AG04450 (cell line): ENCODE measurements at regions not wholly inside any gene's neighbourhood (a gene's known extent, or its start where the extent isn't known, plus 50 kb on each side); places are given as distances from the start of the nearest gene placed in this dataset.

ENCODE experiments used
- CTCF ChIA-PET: fragments of 300-600, 350-600 bp; formaldehyde crosslinking; extraction: SDS; loops from one replicate; lab custom pipeline; 2022; ENCODE audit warnings: antibody characterized with exemption, inconsistent platforms; lab: Charles Lee
- POLR2A ChIA-PET: fragments of 350-600 bp; formaldehyde crosslinking; extraction: SDS; loops from one replicate; lab custom pipeline; 2021; ENCODE audit warnings: antibody characterized with exemption, inconsistent platforms; lab: Yijun Ruan, JAX
- DNase-seq: peaks from one replicate; pipeline ENCODE4 v3.0.0-alpha.2; 2011; ENCODE audit warnings: low read depth, low spot score
- H3K27ac ChIP-seq: one replicate; pipeline ENCODE4 v1.5.1; 2012; ENCODE audit warnings: low read depth, low read length, control low read depth
- H3K27me3 ChIP-seq: one replicate; pipeline ENCODE4 v1.6.0; 2012; ENCODE audit warnings: low read length; ENCODE audit not compliant: control insufficient read depth, insufficient read depth
- H3K4me3 ChIP-seq: 2 replicates; pipeline ENCODE4 v1.5.1; 2011; ENCODE audit warnings: mild to moderate bottlenecking, low read depth, low read length, control low read depth
- H3K9me3 ChIP-seq: 2 replicates; pipeline ENCODE4 v1.5.1; 2012; ENCODE audit warnings: low read length; ENCODE audit not compliant: control insufficient read depth, insufficient read depth
- TF ChIP-seq, protein P1 (sequence below): IDR thresholded peaks from 2 replicates; pipeline ENCODE4 v1.5.1; 2011; ENCODE audit warnings: low read depth, low read length, control low read depth, inconsistent platforms

DNA sequence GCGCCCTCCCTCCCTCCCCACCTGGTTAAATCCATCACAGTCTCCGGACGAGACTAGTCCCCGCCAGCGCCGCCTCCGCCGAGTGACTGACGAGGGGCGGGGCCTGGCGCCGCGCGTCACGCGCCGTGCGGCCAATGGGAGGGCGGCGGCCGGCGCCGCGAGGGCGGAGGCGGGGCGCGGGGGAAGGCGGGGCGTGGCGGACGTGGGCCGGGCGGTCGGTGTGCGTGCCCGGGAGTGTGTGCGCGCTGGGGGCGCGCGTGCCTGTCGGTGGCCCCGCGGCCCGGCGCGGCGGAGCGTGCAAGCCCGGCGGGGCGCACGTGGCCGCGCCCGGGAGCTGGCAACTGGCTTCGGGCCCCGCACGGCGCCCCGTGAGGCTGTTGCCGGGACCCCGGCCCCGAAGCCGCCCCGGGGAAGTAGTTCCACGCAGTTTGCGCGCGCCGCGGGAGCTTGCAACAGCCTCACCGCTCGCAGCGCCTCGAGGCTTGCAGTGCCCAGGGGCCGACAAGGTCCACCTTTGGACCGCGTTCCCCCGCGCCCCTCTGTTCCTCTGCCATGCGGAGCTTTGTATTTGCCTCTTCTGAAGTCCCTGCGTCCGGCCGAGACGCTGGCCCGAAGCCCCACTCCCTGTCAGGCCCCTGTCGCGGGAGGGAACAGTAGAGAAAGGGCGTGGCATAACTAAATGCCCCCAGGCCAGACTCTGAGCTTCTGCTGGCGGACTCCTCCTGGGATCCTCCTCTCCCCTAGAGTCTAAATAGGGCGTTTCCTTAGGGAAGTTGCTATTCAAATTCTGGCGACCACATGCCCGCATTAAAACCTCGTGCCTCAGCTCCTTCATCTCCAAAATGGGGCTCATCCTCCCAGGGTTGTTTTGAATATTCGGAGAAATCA lies 400.9 kb downstream of the SHQ1 start:
- H3K27me3 ChIP-seq = peaks cover 11% of the 10 kb centered on the region
- peak; percentile 47 for DNase-seq
- POLR2A ChIA-PET = interaction anchor here (0.6 to 1.1 kb wide), 3 partner anchors 40 to 255 kb away, joined by 3 to 9 read pairs (median 4); no protein-coding TSS in a partner anchor
- no peak overlapping the region for H3K27ac ChIP-seq
- H3K9me3 ChIP-seq = peaks cover 4% of the 10 kb centered on the region; the same call in 1 of the 2 replicates
- TF ChIP-seq, protein P1, sequence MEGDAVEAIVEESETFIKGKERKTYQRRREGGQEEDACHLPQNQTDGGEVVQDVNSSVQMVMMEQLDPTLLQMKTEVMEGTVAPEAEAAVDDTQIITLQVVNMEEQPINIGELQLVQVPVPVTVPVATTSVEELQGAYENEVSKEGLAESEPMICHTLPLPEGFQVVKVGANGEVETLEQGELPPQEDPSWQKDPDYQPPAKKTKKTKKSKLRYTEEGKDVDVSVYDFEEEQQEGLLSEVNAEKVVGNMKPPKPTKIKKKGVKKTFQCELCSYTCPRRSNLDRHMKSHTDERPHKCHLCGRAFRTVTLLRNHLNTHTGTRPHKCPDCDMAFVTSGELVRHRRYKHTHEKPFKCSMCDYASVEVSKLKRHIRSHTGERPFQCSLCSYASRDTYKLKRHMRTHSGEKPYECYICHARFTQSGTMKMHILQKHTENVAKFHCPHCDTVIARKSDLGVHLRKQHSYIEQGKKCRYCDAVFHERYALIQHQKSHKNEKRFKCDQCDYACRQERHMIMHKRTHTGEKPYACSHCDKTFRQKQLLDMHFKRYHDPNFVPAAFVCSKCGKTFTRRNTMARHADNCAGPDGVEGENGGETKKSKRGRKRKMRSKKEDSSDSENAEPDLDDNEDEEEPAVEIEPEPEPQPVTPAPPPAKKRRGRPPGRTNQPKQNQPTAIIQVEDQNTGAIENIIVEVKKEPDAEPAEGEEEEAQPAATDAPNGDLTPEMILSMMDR = no peak
- CTCF ChIA-PET = interaction anchor here (0.9 kb wide), 1 partner anchor 375 kb away, joined by 3 read pairs; no protein-coding TSS in a partner anchor
- H3K4me3 ChIP-seq = peak overlapping the region; percentile 86

DNA sequence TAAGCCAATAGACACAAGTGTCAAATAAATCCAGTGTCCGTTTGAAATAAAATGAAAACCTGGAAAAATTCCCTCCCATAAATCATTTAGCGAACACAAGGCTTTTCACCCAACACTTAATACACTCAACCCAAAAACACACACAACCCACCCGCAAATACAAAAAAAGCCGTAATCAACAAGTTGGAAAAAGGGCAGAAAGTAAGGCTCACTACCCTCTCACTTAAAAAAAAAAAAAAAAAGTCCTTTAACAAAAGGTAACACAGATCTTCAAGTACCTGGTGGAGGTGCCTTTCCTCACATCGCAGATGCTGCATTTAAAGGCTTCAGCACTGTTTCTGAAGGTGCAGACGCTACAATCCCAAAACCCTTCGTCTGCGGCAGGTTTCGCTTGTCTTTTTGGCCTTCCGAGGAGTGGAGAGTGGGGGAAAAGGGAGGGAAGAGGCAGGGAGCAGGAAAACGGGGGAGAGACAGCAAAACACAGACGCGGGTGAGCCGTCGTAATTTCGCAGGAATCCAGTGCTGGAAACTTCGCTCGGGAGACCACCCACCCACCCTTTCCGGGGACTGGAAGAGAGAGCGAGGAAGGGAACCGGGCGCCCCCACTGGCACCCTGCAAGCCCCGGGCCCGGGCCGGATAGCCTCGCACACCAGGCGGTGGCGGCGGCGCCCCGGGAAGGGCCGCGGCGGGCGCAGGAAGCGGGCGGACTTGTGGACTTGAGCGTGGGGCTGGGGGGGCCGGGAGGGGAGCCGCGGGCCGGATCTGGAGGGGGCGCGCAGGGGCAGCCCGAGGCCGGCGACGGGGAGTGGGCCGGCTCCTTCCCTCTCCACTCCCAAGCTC lies 401.8 kb downstream of the SHQ1 start, which contains the start of gene RYBP:
RYBP (minus strand) TSS at position 404 of the 841 bp plus-strand sequence.
- Histone ChIP-seq H3K27ac (peak within 1 kb of the TSS; percentile 48), H3K9me3 (peaks cover 4% of the 10 kb centered on the region; the same call in 1 of the 2 replicates), H3K27me3 (peaks cover 4% of the 10 kb centered on the region), H3K4me3 (peak within 1 kb of the TSS; percentile 86)
- DNase-seq = no peak
- ChIA-PET POLR2A (interaction anchor here (1.1 kb wide), 1 partner anchor 41 kb away, joined by 9 read pairs; no protein-coding TSS in a partner anchor), CTCF (interaction anchor here (0.8 kb wide), 2 partner anchors 373 to 491 kb away, joined by 3 read pairs; no protein-coding TSS in a partner anchor)
- TF ChIP-seq, protein P1 = no peak; the same call in 1 of the 2 replicates

DNA sequence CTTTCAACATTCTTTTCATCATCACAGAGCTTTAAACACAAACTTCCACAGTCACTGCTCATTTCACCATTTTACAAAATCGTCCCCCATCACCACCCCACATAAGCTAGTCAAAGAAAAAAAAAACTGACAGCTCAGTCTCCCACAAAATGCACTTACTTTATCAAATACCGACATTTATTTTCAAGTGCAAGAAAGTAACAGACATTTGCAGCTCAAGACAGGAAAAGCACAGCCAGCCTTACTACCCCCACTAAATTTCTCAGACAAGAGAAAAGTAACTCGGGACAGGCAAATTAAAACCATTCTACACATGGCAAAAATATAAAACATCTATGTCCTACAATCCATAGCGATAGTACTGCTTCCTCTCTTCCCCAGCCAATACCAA lies 402.4 kb downstream of the SHQ1 start:
- H3K27ac ChIP-seq = no peak overlapping the region
- CTCF ChIA-PET = interaction anchor here (0.5 to 0.8 kb wide), 3 partner anchors 326 to 490 kb away, joined by 3 read pairs; no protein-coding TSS in a partner anchor

DNA sequence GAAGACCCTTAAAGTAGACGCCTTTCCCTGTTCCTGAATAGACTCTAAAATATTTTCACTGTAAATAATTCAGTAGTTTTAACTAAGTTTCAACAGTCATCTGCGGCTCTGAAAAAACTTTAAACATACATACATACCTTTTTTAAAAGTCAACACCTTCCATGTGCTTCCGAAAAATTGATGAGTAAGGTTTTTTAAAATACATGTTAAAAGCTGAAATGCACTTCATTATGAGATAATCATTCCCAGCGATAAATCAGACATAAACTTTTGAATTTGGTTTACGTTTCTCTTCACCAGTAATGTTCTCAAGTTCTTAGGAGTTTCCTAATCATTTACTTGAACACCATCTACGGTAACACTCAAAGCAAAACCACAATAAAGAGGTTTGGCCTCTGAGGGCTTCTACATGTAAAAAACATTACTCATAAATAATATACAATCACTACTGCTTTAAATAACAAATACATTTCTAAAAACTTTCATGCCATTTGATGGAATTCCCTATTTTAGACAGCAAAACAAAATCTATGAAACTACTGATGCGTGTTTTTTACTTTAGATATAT lies 403.5 kb downstream of the SHQ1 start:
- H3K27me3 ChIP-seq = no peaks in the 10 kb centered on the region
- peaks cover 4% of the 10 kb centered on the region; the same call in 1 of the 2 replicates for H3K9me3 ChIP-seq
- no peak overlapping the region for H3K27ac ChIP-seq
- H3K4me3 ChIP-seq = no peak overlapping the region; the same call in 1 of the 2 replicates
- ChIA-PET CTCF (no interaction called here), POLR2A (no interaction called here)
- DNase-seq = no peak
- TF ChIP-seq, protein P1 = no peak

More for the DNA sequence above, 402.4 kb downstream of the SHQ1 start:
- POLR2A ChIA-PET = interaction anchor here (0.7 kb wide), 1 partner anchor 41 kb away, joined by 3 read pairs; no protein-coding TSS in a partner anchor
- no peak for DNase-seq
- Histone ChIP-seq H3K9me3 (peaks cover 4% of the 10 kb centered on the region; the same call in 1 of the 2 replicates), H3K4me3 (peak overlapping the region; percentile 86), H3K27me3 (peaks cover 3% of the 10 kb centered on the region)
- TF ChIP-seq, protein P1 = no peak
